ENCODE measurements at regions not wholly inside any gene's neighbourhood (a gene's known extent, or its start where the extent isn't known, plus 50 kb on each side); places are given as distances from the start of the nearest gene placed in this dataset.
"Not testable (repeated sequence)": the region's sequence is repeated elsewhere in the genome, so short reads cannot be mapped to it uniquely, and the experiment has no call there.

DNA sequence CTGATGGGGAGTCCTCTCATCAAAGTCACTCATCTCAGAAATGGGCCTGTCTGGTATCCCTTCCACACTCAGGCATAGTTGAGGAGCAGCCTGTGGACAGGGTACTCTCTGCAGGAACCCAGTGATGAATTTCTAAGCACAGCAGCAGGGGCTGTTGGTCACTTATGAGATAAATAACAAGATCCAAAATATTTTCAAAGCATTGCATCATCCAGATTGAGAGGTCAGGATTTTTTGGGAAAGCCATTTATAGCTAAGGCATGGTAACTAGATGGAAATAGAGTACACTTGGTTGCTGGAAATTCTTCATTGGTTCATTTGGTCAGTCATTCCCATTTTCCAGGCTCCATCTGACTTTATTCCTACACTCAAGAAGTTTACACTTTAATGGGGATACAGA, 246.8 kb upstream of the RAI14 start:
- no peak for FAIRE-seq
- TF ChIP-seq, protein P1, sequence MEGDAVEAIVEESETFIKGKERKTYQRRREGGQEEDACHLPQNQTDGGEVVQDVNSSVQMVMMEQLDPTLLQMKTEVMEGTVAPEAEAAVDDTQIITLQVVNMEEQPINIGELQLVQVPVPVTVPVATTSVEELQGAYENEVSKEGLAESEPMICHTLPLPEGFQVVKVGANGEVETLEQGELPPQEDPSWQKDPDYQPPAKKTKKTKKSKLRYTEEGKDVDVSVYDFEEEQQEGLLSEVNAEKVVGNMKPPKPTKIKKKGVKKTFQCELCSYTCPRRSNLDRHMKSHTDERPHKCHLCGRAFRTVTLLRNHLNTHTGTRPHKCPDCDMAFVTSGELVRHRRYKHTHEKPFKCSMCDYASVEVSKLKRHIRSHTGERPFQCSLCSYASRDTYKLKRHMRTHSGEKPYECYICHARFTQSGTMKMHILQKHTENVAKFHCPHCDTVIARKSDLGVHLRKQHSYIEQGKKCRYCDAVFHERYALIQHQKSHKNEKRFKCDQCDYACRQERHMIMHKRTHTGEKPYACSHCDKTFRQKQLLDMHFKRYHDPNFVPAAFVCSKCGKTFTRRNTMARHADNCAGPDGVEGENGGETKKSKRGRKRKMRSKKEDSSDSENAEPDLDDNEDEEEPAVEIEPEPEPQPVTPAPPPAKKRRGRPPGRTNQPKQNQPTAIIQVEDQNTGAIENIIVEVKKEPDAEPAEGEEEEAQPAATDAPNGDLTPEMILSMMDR (IDR thresholded peaks at IDR 0.05; ENCODE audit: insufficient read depth, missing control alignments): no peak

DNA sequence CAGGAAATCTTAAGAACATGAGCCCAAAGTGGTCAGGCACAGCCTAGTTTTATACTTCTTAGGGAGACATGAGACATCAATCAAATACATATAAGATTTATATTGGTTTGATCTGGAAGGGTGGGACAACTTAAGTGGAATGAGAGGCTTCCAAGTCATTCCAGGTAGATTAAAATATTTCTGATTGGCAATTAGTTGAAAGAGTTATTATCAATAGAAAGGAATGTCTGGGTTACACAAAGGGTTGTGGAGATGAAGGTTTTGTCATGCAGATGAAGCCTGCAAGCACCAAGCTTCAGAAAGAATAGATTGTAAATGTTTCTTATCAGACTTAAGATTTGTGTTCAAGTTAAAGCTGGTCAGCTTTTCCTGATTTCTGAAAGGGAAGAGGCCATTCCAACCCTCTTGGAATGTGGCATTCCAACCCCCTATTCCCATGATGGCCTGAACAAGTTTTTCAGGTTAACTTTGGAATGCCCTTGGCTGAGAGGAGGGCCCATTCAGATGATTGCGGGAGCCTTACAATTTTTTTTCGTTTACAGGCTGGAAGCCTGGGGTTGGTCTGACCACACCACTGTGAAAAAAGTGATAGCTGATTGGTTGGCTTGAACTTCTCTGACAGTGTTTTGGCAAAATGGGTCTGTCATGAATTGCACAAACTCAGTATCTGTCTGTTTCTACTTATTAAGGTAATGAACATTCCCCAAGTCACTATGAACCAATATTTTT, 245.6 kb upstream of the RAI14 start:
- FAIRE-seq: no peak
- no peak for DNase-seq (ENCODE audit: insufficient read length, low spot score)
- TF ChIP-seq, protein P1 (IDR thresholded peaks at IDR 0.05; ENCODE audit: insufficient read depth, missing control alignments): no peak

More for the DNA sequence above, 246.8 kb upstream of the RAI14 start:
- DNase-seq (ENCODE audit: insufficient read length, low spot score): no peak

DNA sequence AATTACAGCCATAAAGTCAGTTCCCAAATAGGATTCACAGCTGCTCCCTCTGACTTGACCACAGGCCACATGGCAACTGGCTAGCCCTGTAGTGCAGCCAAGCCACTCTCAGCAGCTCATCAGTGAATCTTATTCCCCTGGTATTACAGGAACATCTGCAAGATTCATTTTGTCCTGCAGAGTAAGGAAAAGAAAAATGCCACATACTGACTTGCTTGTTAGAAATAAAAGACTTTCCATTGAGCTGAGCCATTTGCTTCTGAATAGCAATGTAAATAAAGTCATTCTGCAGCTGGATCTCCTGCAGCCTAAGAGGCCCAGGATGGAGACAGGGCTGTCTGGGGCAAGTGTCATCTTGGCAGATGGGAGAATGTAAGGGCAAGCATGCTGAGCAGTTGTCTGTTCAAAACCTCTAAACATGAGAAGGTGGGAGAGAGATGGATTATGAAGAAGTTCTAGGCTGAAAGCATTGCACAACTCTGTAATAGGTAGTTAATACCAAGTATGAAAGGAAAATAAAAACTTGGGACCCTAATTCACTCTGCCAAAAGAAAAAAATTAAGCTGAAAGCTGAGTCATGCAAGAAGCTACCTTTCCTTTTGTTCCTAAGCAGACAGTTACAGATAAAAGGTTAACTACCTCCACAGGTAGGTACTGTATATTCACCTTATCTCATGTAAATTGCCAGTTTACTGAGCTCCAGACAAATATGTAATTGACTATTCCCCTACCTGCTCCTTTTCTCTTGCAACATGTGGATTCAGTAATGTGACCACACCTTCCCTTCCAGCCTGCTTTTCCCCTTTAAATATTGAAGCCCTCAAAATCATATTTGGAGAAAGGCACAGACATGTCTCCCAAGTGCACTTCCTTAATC, 244.4 kb upstream of the RAI14 start:
- TF ChIP-seq, protein P1 (IDR thresholded peaks at IDR 0.05; ENCODE audit: insufficient read depth, missing control alignments): no peak
- FAIRE-seq (no peak), DNase-seq (ENCODE audit: insufficient read length, low spot score) (no peak)

DNA sequence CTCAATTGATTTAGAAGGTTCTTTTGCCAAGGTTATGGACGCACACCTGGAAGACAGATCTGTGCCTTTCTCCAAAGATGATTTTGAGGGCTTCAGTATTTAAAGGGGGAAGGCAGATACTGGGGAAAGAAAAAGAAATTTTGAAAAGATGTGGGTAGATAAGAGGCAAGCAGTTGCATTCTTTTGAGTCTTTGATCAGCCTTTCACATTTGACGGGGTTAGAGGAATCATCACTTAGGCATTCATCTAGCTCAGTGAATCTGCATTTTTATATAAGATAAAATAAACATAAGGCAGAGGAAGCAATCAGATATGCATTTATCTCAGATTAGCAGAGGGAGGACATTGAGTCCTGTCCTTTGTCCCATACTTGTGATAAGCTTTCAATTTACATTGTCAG, 243.4 kb upstream of the RAI14 start:
- DNase-seq (ENCODE audit: insufficient read length, low spot score) (no peak), FAIRE-seq (no peak)
- TF ChIP-seq, protein P1 (IDR thresholded peaks at IDR 0.05; ENCODE audit: insufficient read depth, missing control alignments): no peak

DNA sequence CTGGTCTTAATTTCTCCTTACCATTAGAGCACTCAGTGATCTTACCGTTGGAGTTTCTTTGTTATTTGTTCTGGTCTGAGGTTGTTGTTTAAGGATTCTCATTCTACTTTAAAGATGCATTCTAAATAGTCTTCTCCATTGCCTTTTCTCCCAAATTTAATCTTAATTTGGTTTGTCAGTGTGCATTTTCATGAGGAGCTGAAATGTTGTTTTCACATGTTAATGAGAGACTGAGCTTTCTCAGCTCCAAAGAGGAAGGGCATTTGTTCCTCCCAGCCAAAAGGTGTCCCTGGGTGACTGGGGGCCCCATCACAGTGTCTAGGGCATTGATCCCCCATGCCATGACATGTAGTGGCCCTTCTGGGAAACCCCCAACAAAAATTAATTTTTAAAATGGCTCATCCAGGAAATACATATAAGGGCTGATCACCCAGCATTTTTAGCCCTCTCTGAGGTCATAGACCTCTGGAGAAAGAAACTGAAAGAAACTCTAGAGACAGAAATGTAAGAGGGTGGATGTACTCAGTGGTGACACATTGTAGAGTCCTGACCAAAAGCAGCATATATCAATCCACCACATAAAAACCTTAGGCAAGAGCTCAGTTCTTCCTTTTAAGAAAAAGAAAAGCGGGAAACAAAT, 240.4 kb upstream of the RAI14 start:
- TF ChIP-seq, protein P1 (IDR thresholded peaks at IDR 0.05; ENCODE audit: insufficient read depth, missing control alignments): no peak
- DNase-seq (ENCODE audit: insufficient read length, low spot score) (no peak), FAIRE-seq (no peak)

DNA sequence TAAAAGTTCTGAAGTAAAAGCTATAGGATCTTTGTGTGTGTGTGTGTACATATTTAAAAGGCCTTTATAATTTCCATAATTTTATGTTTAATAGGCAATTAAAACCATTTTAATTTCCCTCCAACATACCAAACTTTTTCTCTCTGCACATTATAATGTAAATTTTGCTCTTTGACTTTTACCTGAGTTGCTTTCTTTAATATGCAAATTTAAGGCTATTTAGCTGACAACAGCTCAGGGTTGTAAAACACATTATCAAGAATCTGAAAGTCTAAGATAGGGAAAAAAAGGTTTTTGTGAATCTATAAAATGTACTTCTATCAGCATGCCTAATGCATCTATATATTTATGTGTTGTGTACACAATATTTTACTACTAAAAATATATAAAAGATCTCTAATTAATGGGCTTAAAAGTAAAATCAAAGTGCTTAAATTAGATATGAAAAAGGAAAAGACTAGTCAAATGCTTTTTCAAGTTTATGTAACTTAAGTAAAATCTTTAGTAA, 239.6 kb upstream of the RAI14 start:
- DNase-seq (ENCODE audit: insufficient read length, low spot score) (no peak), FAIRE-seq (no peak)
- TF ChIP-seq, protein P1 (IDR thresholded peaks at IDR 0.05; ENCODE audit: insufficient read depth, missing control alignments): no peak

DNA sequence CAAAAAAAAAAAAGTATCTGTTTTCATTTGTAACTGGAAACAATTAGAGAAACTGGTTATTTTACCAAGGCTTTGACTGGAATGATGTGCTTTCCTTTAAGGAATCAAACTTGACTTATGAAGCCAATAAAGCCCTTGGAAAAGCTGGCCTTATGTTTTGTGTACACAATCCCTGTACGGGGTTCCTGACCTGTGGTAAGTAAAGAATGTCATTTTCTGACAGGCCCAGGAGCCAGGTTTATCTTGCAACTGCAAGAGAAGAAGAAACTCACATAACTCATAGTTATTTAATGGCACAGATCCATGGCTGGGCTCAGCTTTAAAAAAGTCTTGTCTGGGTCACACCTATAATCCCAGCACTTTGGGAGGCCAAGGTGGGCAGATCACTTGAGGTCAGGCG, 235.9 kb upstream of the RAI14 start:
- FAIRE-seq: not testable (repeated sequence)

More for the DNA sequence above, 235.9 kb upstream of the RAI14 start:
- not testable (repeated sequence) for DNase-seq (ENCODE audit: insufficient read length, low spot score)
